GM12892 (cell line): ENCODE measurements at regions not wholly inside any gene's neighbourhood (a gene's known extent, or its start where the extent isn't known, plus 50 kb on each side); places are given as distances from the start of the nearest gene placed in this dataset.

Experiments
- POLR2AphosphoS5 ChIP-seq: IDR thresholded peaks from 2 replicates; pipeline ENCODE4 v1.6.1; 2011; ENCODE audit warnings: low read depth, low read length, control low read depth
- TAF1 ChIP-seq: IDR thresholded peaks from 2 replicates; pipeline ENCODE4 v1.6.1; 2011; ENCODE audit warnings: low read depth, mild to moderate bottlenecking, control low read depth, low read length, borderline replicate concordance

- TF ChIP-seq POLR2AphosphoS5 (no peak), TAF1 (no peak)
Observed at GRCh38 chr1:101158424-101158823, 78.4 kb upstream of the S1PR1 start.
